ENCODE measurements at regions not wholly inside any gene's neighbourhood (a gene's known extent, or its start where the extent isn't known, plus 50 kb on each side); places are given as distances from the start of the nearest gene placed in this dataset.

DNA sequence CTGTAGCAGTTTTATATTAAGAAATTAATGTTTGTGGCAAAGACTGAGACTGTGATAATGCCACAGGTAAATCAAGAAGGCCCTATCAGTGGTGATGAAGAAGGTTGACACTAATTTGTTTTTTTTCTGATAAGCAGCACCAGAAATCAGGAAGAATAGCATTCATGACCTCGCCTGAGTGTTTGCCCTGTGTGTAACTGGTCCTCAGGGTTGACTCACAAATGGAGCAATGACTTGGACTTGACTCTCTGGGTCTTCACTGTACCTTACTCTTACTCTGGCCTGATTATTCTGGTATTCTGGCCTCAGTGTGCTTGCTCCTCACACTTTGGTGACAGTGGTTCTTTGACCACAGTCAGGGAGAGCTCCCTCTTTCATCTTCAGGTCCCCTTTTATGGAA is 243.9 kb downstream of the HAO1 start:
- no peaks in the 10 kb centered on the region for H4K20me1 ChIP-seq (ENCODE audit: control insufficient read depth, insufficient read depth, low read length, poor library complexity, severe bottlenecking)
- Mint-ChIP-seq H3K4me3 (no peak overlapping the region), H3K27ac (no peak overlapping the region), H3K9me3 (ENCODE audit: insufficient read depth) (peaks cover 3% of the 10 kb centered on the region), H3K27me3 (no peaks in the 10 kb centered on the region), H3K4me1 (no peaks in the 10 kb centered on the region)
- no peaks in the 10 kb centered on the region for H3K27me3 ChIP-seq (replicated peaks in 1 of 4; ENCODE audit: control extremely low read depth in 1 of 4, control insufficient read depth in 3 of 4, insufficient read depth in 4 of 4, low read length in 3 of 4)
- no peak overlapping the region for H3K4me3 ChIP-seq (ENCODE audit: control extremely low read depth in 1 of 5, extremely low read depth in 1 of 5, insufficient read depth in 1 of 5, low read depth in 2 of 5, low read length in 4 of 5)
- H3K9ac ChIP-seq (ENCODE audit: low read length) = no peak overlapping the region
- no peaks in the 10 kb centered on the region for H3K36me3 ChIP-seq (replicated peaks in 1 of 2; ENCODE audit: control extremely low read depth in 1 of 2, control insufficient read depth in 1 of 2, extremely low read depth in 1 of 2, insufficient read depth in 2 of 2, low read length in 1 of 2)
- 78% methylated on average over 1 of the region's 1 CpG for WGBS (ENCODE audit: insufficient coverage)
- H3K4me1 ChIP-seq (ENCODE audit: control insufficient read depth in 2 of 2, insufficient read depth in 2 of 2, low read length in 2 of 2) = no peaks in the 10 kb centered on the region
- CTCF ChIA-PET = no interaction called here
- H3K9me3 ChIP-seq (ENCODE audit: control extremely low read depth in 1 of 3, control insufficient read depth in 2 of 3, insufficient read depth in 1 of 3, low read length in 2 of 3) = no peaks in the 10 kb centered on the region
- ATAC-seq (ENCODE audit: low read depth) (no peak), DNase-seq (no peak)
- H3K4me2 ChIP-seq (replicated peaks; ENCODE audit: low read depth, low read length, poor library complexity, severe bottlenecking) = no peak overlapping the region
- intact Hi-C loops (cut with micrococcal nuclease) = no loop called here
- H3K79me2 ChIP-seq (ENCODE audit: control insufficient read depth, insufficient read depth, low read length) = no peaks in the 10 kb centered on the region
- H3K27ac ChIP-seq (ENCODE audit: low read length in 2 of 2) = no peak overlapping the region
- POLR2A ChIA-PET = no interaction called here
- TF ChIP-seq, protein P1, sequence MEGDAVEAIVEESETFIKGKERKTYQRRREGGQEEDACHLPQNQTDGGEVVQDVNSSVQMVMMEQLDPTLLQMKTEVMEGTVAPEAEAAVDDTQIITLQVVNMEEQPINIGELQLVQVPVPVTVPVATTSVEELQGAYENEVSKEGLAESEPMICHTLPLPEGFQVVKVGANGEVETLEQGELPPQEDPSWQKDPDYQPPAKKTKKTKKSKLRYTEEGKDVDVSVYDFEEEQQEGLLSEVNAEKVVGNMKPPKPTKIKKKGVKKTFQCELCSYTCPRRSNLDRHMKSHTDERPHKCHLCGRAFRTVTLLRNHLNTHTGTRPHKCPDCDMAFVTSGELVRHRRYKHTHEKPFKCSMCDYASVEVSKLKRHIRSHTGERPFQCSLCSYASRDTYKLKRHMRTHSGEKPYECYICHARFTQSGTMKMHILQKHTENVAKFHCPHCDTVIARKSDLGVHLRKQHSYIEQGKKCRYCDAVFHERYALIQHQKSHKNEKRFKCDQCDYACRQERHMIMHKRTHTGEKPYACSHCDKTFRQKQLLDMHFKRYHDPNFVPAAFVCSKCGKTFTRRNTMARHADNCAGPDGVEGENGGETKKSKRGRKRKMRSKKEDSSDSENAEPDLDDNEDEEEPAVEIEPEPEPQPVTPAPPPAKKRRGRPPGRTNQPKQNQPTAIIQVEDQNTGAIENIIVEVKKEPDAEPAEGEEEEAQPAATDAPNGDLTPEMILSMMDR (IDR thresholded peaks at IDR 0.05) = no peak
- no peak for TF ChIP-seq EZH2 (IDR thresholded peaks at IDR 0.05; ENCODE audit: borderline replicate concordance, insufficient read depth, low read depth, low read length, poor library complexity, severe bottlenecking)
- H2AFZ ChIP-seq (ENCODE audit: insufficient read depth, low read depth, low read length, poor library complexity, severe bottlenecking) = no peak overlapping the region

GRCh38 chr20:7702141-7702540 is 238.1 kb downstream of the HAO1 start:
- ChIA-PET POLR2A (no interaction called here), CTCF (no interaction called here)
- Histone ChIP-seq H3K9ac (ENCODE audit: low read length) (no peak overlapping the region), H3K4me3 (ENCODE audit: control extremely low read depth in 1 of 5, extremely low read depth in 1 of 5, insufficient read depth in 1 of 5, low read depth in 2 of 5, low read length in 4 of 5) (no peak overlapping the region), H3K27ac (ENCODE audit: low read length in 2 of 2) (no peak overlapping the region), H3K79me2 (ENCODE audit: control insufficient read depth, insufficient read depth, low read length) (no peaks in the 10 kb centered on the region), H3K36me3 (replicated peaks in 1 of 2; ENCODE audit: control extremely low read depth in 1 of 2, control insufficient read depth in 1 of 2, extremely low read depth in 1 of 2, insufficient read depth in 2 of 2, low read length in 1 of 2) (no peaks in the 10 kb centered on the region), H3K27me3 (replicated peaks in 1 of 4; ENCODE audit: control extremely low read depth in 1 of 4, control insufficient read depth in 3 of 4, insufficient read depth in 4 of 4, low read length in 3 of 4) (no peaks in the 10 kb centered on the region), H3K4me2 (replicated peaks; ENCODE audit: low read depth, low read length, poor library complexity, severe bottlenecking) (no peak overlapping the region), H2AFZ (ENCODE audit: insufficient read depth, low read depth, low read length, poor library complexity, severe bottlenecking) (no peak overlapping the region), H4K20me1 (ENCODE audit: control insufficient read depth, insufficient read depth, low read length, poor library complexity, severe bottlenecking) (no peaks in the 10 kb centered on the region), H3K9me3 (ENCODE audit: control extremely low read depth in 1 of 3, control insufficient read depth in 2 of 3, insufficient read depth in 1 of 3, low read length in 2 of 3) (no peaks in the 10 kb centered on the region), H3K4me1 (ENCODE audit: control insufficient read depth in 2 of 2, insufficient read depth in 2 of 2, low read length in 2 of 2) (no peaks in the 10 kb centered on the region)
- WGBS (ENCODE audit: insufficient coverage) = 100% methylated on average over 1 of the region's 2 CpGs
- Mint-ChIP-seq H3K27me3 (no peaks in the 10 kb centered on the region), H3K4me1 (no peaks in the 10 kb centered on the region), H3K9me3 (ENCODE audit: insufficient read depth) (peaks cover 5% of the 10 kb centered on the region), H3K4me3 (no peak overlapping the region), H3K27ac (no peak overlapping the region)
- no peak for DNase-seq
- ATAC-seq (ENCODE audit: low read depth) = no peak
- intact Hi-C loops (cut with micrococcal nuclease) = no loop called here
- TF ChIP-seq, protein P1 (IDR thresholded peaks at IDR 0.05) = no peak
- TF ChIP-seq EZH2 (IDR thresholded peaks at IDR 0.05; ENCODE audit: borderline replicate concordance, insufficient read depth, low read depth, low read length, poor library complexity, severe bottlenecking) = no peak

Data from B cell (primary cell).